WTC11 (cell line): ENCODE measurements at regions not wholly inside any gene's neighbourhood (a gene's known extent, or its start where the extent isn't known, plus 50 kb on each side); places are given as distances from the start of the nearest gene placed in this dataset.
"Not testable (repeated sequence)": the region's sequence is repeated elsewhere in the genome, so short reads cannot be mapped to it uniquely, and the experiment has no call there.

Source experiments
- ATAC-seq: fragments of 200-7000 bp; cut with Tn5 transposase; 2 replicates; pipeline ENCODE4 v1.10.0; 2021; ENCODE audit warnings: mild to moderate bottlenecking, moderate library complexity
- CTCF ChIA-PET: fragments of 300-600 bp; sonication (Branson Sonifier 250); formaldehyde crosslinking; loops from one replicate; lab custom pipeline; 2021; ENCODE audit warnings: antibody characterized with exemption; lab: Charles Lee
- POLR2A ChIA-PET: fragments of 350-600 bp; sonication (Branson Sonifier 250); formaldehyde crosslinking; loops from one replicate; lab custom pipeline; 2021; ENCODE audit warnings: antibody characterized with exemption; lab: Charles Lee
- DNase-seq: peaks from one replicate; pipeline ENCODE4 v3.0.0; 2021; ENCODE audit warnings: low spot score
- H3K27ac Mint-ChIP-seq: 2 replicates; pipeline ENCODE4 v1.8.0; 2021; ENCODE audit warnings: mixed read lengths
- H3K27me3 Mint-ChIP-seq: 2 replicates; pipeline ENCODE4 v1.8.0; 2021; ENCODE audit warnings: low read depth, mild to moderate bottlenecking, moderate library complexity, mixed read lengths
- H3K36me3 Mint-ChIP-seq: 2 replicates; pipeline ENCODE4 v1.8.0; 2021; ENCODE audit warnings: mixed read lengths
- H3K4me1 Mint-ChIP-seq: 2 replicates; pipeline ENCODE4 v1.8.0; 2022; ENCODE audit warnings: mixed read lengths
- H3K4me3 Mint-ChIP-seq: 2 replicates; pipeline ENCODE4 v1.8.0; 2021; ENCODE audit warnings: mild to moderate bottlenecking, moderate library complexity, mixed read lengths
- H3K9me3 Mint-ChIP-seq: 2 replicates; pipeline ENCODE4 v1.8.0; 2021; ENCODE audit warnings: mixed read lengths
- CREB1 ChIP-seq: sonication (generic); formaldehyde crosslinking; IDR thresholded peaks from 2 replicates; pipeline ENCODE4 v1.8.0; 2023; ENCODE audit warnings: mild to moderate bottlenecking, missing genetic modification reagents
- IRF2 ChIP-seq: sonication (generic); formaldehyde crosslinking; IDR thresholded peaks from 2 replicates; pipeline ENCODE4 v1.8.0; 2022; ENCODE audit warnings: low read depth, missing genetic modification reagents, borderline replicate concordance
- JAZF1 ChIP-seq: fragments of 250-450 bp; sonication (Bioruptor Pico); IDR thresholded peaks from 2 replicates; pipeline ENCODE4 v1.9.0; 2021; ENCODE audit warnings: moderate library complexity, mild to moderate bottlenecking, inconsistent platforms
- NFATC4 ChIP-seq: fragments of 250-450 bp; sonication (Bioruptor Pico); IDR thresholded peaks from 2 replicates; pipeline ENCODE4 v1.9.0; 2021; ENCODE audit warnings: mild to moderate bottlenecking
- NFE2L1 ChIP-seq: sonication (generic); formaldehyde crosslinking; IDR thresholded peaks from 2 replicates; pipeline ENCODE4 v1.8.1; 2023; ENCODE audit warnings: missing genetic modification reagents
- NFYB ChIP-seq: sonication (generic); formaldehyde crosslinking; conservative IDR thresholded peaks from 2 replicates; pipeline ENCODE4 v1.8.0; 2022; ENCODE audit warnings: low read depth, missing genetic modification reagents
- RORB ChIP-seq: fragments of 250-450 bp; sonication (Bioruptor Pico); IDR thresholded peaks from 2 replicates; pipeline ENCODE4 v1.9.0; 2021; ENCODE audit warnings: mild to moderate bottlenecking
- SP1 ChIP-seq: sonication (generic); formaldehyde crosslinking; conservative IDR thresholded peaks from 2 replicates; pipeline ENCODE4 v1.8.1; 2022; ENCODE audit warnings: missing genetic modification reagents
- TEAD4 ChIP-seq: sonication (generic); formaldehyde crosslinking; IDR thresholded peaks from 2 replicates; pipeline ENCODE4 v1.8.0; 2022; ENCODE audit warnings: mild to moderate bottlenecking, missing genetic modification reagents
- ZNF219 ChIP-seq: sonication (generic); formaldehyde crosslinking; IDR thresholded peaks from 2 replicates; pipeline ENCODE4 v1.8.0; 2023; ENCODE audit warnings: missing genetic modification reagents, mild to moderate bottlenecking, borderline replicate concordance
- ZNF263 ChIP-seq: sonication (generic); formaldehyde crosslinking; IDR thresholded peaks from 2 replicates; pipeline ENCODE4 v1.8.1; 2022; ENCODE audit warnings: low read depth, mild to moderate bottlenecking, moderate library complexity, missing genetic modification reagents
- ZNF416 ChIP-seq: fragments of 250-450 bp; sonication (Bioruptor Pico); IDR thresholded peaks from 2 replicates; pipeline ENCODE4 v1.9.0; 2021; ENCODE audit warnings: mild to moderate bottlenecking, inconsistent platforms
- TF ChIP-seq, protein P1 (sequence below): sonication (generic); formaldehyde crosslinking; IDR thresholded peaks from 2 replicates; pipeline ENCODE4 v1.8.1; 2022; ENCODE audit warnings: mild to moderate bottlenecking, moderate library complexity, missing genetic modification reagents
- TF ChIP-seq, protein P2 (sequence below): sonication (generic); formaldehyde crosslinking; IDR thresholded peaks from 2 replicates; pipeline ENCODE4 v1.8.1; 2023; ENCODE audit warnings: mild to moderate bottlenecking, missing genetic modification reagents
- TF ChIP-seq, protein P3 (sequence below): sonication (generic); formaldehyde crosslinking; IDR thresholded peaks from 2 replicates; pipeline ENCODE4 v1.8.0; 2022; ENCODE audit warnings: mild to moderate bottlenecking, missing genetic modification reagents
- TF ChIP-seq, protein P4 (sequence below): fragments of 250-450 bp; sonication (Bioruptor Pico); conservative IDR thresholded peaks from 2 replicates; pipeline ENCODE4 v1.9.0; 2021; ENCODE audit warnings: mild to moderate bottlenecking
- TF ChIP-seq, protein P5 (sequence below): fragments of 250-450 bp; sonication (Bioruptor Pico); IDR thresholded peaks from 2 replicates; pipeline ENCODE4 v1.9.0; 2021; ENCODE audit warnings: mild to moderate bottlenecking

DNA sequence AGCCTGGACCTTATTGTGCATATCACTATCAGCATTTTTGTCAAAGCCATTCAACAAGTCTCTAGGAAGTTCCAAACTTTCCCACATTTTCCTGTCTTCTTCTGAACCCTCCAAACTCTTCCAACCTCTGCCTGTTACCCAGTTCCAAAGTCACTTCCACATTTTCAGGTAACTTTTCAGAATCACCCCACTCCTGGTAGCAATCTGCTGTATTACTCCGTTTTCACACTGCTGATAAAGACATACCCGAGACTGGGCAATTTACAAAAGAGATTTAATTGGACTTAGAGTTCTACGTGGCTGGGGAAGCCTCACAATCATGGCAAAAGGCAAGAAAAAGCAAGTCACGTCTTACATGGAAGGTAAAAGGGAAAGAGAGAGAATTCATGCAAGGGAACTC, 293.4 kb downstream of the C11orf87 start:
- H3K4me3 Mint-ChIP-seq, DNase-seq, POLR2A ChIA-PET, H3K4me1 Mint-ChIP-seq, CTCF ChIA-PET, ATAC-seq, H3K27me3 Mint-ChIP-seq, H3K27ac Mint-ChIP-seq: not testable (repeated sequence)
- H3K36me3 Mint-ChIP-seq, result peaks cover 19% of the 10 kb centered on the region
- peaks cover 45% of the 10 kb centered on the region for H3K9me3 Mint-ChIP-seq

DNA sequence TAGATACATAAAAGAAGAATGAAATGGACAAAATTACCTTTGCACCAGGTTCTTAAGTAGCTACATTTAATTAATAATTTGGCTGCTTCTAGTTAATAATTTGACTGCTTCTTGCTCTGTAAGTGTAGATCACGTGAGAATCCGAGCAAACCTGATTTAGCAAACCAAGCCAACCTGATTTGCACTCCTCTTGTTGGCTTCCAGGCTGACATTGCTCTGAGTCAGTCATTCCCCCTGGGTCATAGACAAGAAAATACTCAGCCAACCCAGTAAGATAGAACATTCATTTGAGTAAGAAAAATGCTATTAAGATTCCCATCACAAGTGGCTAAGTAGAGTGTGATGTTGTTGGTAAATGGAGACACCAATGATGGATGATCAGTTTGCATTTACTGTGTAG, 304.1 kb downstream of the C11orf87 start:
- ATAC-seq (no peak), DNase-seq (no peak)
- no peaks in the 10 kb centered on the region for H3K36me3 Mint-ChIP-seq
- no peaks in the 10 kb centered on the region for H3K4me1 Mint-ChIP-seq
- no peaks in the 10 kb centered on the region for H3K9me3 Mint-ChIP-seq
- ChIA-PET CTCF (no interaction called here), POLR2A (no interaction called here)
- no peaks in the 10 kb centered on the region for H3K27me3 Mint-ChIP-seq
- no peak overlapping the region for H3K4me3 Mint-ChIP-seq
- H3K27ac Mint-ChIP-seq, result no peak overlapping the region
- TF ChIP-seq, protein P1, sequence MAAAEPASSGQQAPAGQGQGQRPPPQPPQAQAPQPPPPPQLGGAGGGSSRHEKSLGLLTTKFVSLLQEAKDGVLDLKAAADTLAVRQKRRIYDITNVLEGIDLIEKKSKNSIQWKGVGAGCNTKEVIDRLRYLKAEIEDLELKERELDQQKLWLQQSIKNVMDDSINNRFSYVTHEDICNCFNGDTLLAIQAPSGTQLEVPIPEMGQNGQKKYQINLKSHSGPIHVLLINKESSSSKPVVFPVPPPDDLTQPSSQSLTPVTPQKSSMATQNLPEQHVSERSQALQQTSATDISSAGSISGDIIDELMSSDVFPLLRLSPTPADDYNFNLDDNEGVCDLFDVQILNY (CRISPR knock-in tag), result no peak
- TF ChIP-seq JAZF1 (CRISPR knock-in tag), result no peak
- TF ChIP-seq ZNF416, result no peak
- TF ChIP-seq, protein P2, sequence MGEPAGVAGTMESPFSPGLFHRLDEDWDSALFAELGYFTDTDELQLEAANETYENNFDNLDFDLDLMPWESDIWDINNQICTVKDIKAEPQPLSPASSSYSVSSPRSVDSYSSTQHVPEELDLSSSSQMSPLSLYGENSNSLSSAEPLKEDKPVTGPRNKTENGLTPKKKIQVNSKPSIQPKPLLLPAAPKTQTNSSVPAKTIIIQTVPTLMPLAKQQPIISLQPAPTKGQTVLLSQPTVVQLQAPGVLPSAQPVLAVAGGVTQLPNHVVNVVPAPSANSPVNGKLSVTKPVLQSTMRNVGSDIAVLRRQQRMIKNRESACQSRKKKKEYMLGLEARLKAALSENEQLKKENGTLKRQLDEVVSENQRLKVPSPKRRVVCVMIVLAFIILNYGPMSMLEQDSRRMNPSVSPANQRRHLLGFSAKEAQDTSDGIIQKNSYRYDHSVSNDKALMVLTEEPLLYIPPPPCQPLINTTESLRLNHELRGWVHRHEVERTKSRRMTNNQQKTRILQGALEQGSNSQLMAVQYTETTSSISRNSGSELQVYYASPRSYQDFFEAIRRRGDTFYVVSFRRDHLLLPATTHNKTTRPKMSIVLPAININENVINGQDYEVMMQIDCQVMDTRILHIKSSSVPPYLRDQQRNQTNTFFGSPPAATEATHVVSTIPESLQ, result no peak
- no peak for TF ChIP-seq NFYB (CRISPR knock-in tag)
- no peak for TF ChIP-seq SP1 (CRISPR knock-in tag)
- no peak for TF ChIP-seq ZNF263 (CRISPR knock-in tag)
- TF ChIP-seq TEAD4 (CRISPR knock-in tag), result no peak
- TF ChIP-seq, protein P3, sequence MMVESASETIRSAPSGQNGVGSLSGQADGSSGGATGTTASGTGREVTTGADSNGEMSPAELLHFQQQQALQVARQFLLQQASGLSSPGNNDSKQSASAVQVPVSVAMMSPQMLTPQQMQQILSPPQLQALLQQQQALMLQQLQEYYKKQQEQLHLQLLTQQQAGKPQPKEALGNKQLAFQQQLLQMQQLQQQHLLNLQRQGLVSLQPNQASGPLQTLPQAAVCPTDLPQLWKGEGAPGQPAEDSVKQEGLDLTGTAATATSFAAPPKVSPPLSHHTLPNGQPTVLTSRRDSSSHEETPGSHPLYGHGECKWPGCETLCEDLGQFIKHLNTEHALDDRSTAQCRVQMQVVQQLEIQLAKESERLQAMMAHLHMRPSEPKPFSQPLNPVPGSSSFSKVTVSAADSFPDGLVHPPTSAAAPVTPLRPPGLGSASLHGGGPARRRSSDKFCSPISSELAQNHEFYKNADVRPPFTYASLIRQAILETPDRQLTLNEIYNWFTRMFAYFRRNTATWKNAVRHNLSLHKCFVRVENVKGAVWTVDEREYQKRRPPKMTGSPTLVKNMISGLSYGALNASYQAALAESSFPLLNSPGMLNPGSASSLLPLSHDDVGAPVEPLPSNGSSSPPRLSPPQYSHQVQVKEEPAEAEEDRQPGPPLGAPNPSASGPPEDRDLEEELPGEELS (CRISPR knock-in tag), result no peak
- no peak for TF ChIP-seq RORB (CRISPR knock-in tag)
- TF ChIP-seq, protein P4, sequence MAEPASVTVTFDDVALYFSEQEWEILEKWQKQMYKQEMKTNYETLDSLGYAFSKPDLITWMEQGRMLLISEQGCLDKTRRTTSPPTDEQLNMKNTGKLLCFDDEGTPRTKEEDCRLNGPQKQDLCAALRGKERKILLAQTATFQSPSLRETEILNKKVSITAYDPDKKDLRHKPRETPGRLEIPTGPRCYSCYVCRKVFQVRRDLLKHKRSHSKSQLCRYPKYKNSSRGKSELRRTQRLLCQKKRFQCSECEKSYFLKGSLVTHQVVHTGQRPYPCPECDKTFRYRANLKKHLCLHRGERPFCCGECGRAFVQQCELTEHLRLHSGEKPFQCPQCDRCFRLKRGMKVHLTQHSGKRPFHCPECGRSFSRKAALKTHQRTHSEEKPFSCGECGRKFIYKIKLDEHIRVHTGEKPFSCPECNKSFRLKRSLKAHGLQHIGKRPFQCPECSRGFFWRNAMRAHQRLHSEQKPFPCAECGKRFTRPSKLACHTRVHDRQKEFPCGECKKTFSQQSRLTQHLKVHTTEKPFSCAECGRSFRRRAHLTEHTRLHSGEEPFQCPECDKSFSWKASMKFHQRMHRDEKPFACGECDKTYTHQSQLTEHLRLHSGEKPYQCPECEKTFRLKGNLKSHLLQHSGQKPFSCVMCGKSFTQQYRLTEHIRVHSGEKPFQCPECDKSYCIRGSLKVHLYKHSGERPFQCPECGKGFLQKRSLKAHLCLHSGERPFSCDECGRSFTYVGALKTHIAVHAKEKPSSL (CRISPR knock-in tag), result no peak

DNA sequence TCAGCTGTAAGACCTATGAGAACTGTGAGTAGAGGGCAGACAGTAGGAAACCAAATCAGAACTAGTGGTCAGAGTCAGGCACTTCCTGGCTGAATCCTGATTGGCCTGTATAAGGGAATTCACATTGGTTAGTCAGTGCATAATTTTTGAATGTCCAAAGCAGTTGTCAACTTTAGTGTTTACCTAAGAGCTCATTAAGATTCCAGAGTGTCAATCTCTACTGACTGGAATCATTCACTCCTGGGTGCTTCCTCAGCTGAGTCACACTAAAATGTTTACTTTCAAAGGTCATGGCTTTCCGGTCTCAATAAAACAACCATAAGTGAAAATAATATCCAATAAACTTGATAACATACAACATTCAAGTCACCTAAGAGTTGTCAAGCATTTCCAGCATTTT, 306.1 kb downstream of the C11orf87 start:
- no peak overlapping the region for H3K27ac Mint-ChIP-seq
- ChIA-PET POLR2A (no interaction called here), CTCF (no interaction called here)
- no peaks in the 10 kb centered on the region for H3K4me1 Mint-ChIP-seq
- H3K4me3 Mint-ChIP-seq, result no peak overlapping the region
- ATAC-seq (no peak), DNase-seq (no peak)
- TF ChIP-seq SP1 (CRISPR knock-in tag), result no peak
- no peak for TF ChIP-seq NFE2L1 (CRISPR knock-in tag)
- TF ChIP-seq NFATC4 (CRISPR knock-in tag), result no peak
- TF ChIP-seq, protein P5, sequence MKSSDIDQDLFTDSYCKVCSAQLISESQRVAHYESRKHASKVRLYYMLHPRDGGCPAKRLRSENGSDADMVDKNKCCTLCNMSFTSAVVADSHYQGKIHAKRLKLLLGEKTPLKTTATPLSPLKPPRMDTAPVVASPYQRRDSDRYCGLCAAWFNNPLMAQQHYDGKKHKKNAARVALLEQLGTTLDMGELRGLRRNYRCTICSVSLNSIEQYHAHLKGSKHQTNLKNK (CRISPR knock-in tag), result no peak
- no peak for TF ChIP-seq ZNF219 (CRISPR knock-in tag)
- TF ChIP-seq CREB1, result no peak
- TF ChIP-seq RORB (CRISPR knock-in tag), result no peak
- TF ChIP-seq IRF2 (CRISPR knock-in tag), result no peak
- TF ChIP-seq NFYB (CRISPR knock-in tag), result no peak
- no peaks in the 10 kb centered on the region for H3K27me3 Mint-ChIP-seq
- H3K36me3 Mint-ChIP-seq, result no peaks in the 10 kb centered on the region
- no peaks in the 10 kb centered on the region for H3K9me3 Mint-ChIP-seq
